H9 (cell line): ENCODE measurements at regions not wholly inside any gene's neighbourhood (a gene's known extent, or its start where the extent isn't known, plus 50 kb on each side); places are given as distances from the start of the nearest gene placed in this dataset.

ENCODE experiments used
- DNase-seq: peaks from one replicate; pipeline ENCODE4 v3.0.0-alpha.2; 2017
- H2AFZ ChIP-seq: one replicate; pipeline ENCODE4 v1.6.1; 2013; ENCODE audit warnings: mild to moderate bottlenecking, low read length, control low read depth, moderate library complexity
- H2AK5ac ChIP-seq: 2 replicates; pipeline ENCODE4 v1.6.1; 2013; ENCODE audit warnings: low read length, control low read depth, mixed read lengths; ENCODE audit not compliant: insufficient read length
- H2BK120ac ChIP-seq: one replicate; pipeline ENCODE4 v1.6.1; 2013; ENCODE audit warnings: low read depth, mild to moderate bottlenecking, low read length, control low read depth, inconsistent platforms; ENCODE audit not compliant: poor library complexity, severe bottlenecking
- H2BK12ac ChIP-seq: 2 replicates; pipeline ENCODE4 v1.6.1; 2013; ENCODE audit warnings: low read length, control low read depth, mixed read lengths, low read depth; ENCODE audit not compliant: insufficient read length
- H2BK15ac ChIP-seq: 2 replicates; pipeline ENCODE4 v1.6.1; 2013; ENCODE audit warnings: low read depth, low read length, control low read depth
- H2BK20ac ChIP-seq: one replicate; pipeline ENCODE4 v1.6.1; 2013; ENCODE audit warnings: low read depth, mild to moderate bottlenecking, low read length, control low read depth, inconsistent platforms; ENCODE audit not compliant: poor library complexity, severe bottlenecking
- H2BK5ac ChIP-seq: 2 replicates; pipeline ENCODE4 v1.6.1; 2013; ENCODE audit warnings: low read length, control low read depth, mixed read lengths; ENCODE audit not compliant: insufficient read length
- H3K14ac ChIP-seq: 2 replicates; pipeline ENCODE4 v1.6.1; 2013; ENCODE audit warnings: low read length, control low read depth; ENCODE audit not compliant: insufficient read depth
- H3K18ac ChIP-seq: 2 replicates; pipeline ENCODE4 v1.6.1; 2013; ENCODE audit warnings: low read depth, mild to moderate bottlenecking, mixed read lengths, low read length, control low read depth; ENCODE audit not compliant: insufficient read length
- H3K23ac ChIP-seq: 2 replicates; pipeline ENCODE4 v1.6.1; 2013; ENCODE audit warnings: low read length, control low read depth, mixed read lengths, low read depth; ENCODE audit not compliant: insufficient read length
- H3K23me2 ChIP-seq: 2 replicates; pipeline ENCODE4 v1.6.1; 2013; ENCODE audit warnings: low read depth, mild to moderate bottlenecking, mixed read lengths, low read length, control low read depth; ENCODE audit not compliant: insufficient read length, poor library complexity, severe bottlenecking
- H3K27ac ChIP-seq: 2 replicates; pipeline ENCODE4 v1.5.1; 2013; ENCODE audit warnings: low read length, control low read depth, mixed read lengths, low read depth; ENCODE audit not compliant: insufficient read length
- H3K27me3 ChIP-seq: 2 replicates; pipeline ENCODE4 v1.6.1; 2013; ENCODE audit warnings: low read length, control low read depth, inconsistent platforms; ENCODE audit not compliant: insufficient read depth
- H3K4ac ChIP-seq: 2 replicates; pipeline ENCODE4 v1.6.1; 2013; ENCODE audit warnings: low read depth, mild to moderate bottlenecking, control low read depth, inconsistent platforms, low read length, moderate library complexity
- H3K4me1 ChIP-seq: 2 replicates; pipeline ENCODE4 v1.6.1; 2013; ENCODE audit warnings: low read length, control low read depth, inconsistent platforms; ENCODE audit not compliant: insufficient read depth
- H3K4me2 ChIP-seq: 2 replicates; pipeline ENCODE4 v1.6.1; 2013; ENCODE audit warnings: low read length, control low read depth, mixed read lengths; ENCODE audit not compliant: insufficient read length, insufficient read depth
- H3K56ac ChIP-seq: 2 replicates; pipeline ENCODE4 v1.6.1; 2013; ENCODE audit warnings: low read depth, mild to moderate bottlenecking, mixed read lengths, low read length, control low read depth; ENCODE audit not compliant: insufficient read length
- H3K79me1 ChIP-seq: 2 replicates; pipeline ENCODE4 v1.6.1; 2013; ENCODE audit warnings: low read depth, mild to moderate bottlenecking, moderate library complexity, low read length, control low read depth, inconsistent platforms; ENCODE audit not compliant: insufficient read depth, poor library complexity, severe bottlenecking
- H3K79me2 ChIP-seq: 2 replicates; pipeline ENCODE4 v1.6.1; 2013; ENCODE audit warnings: low read length, control low read depth, inconsistent platforms; ENCODE audit not compliant: insufficient read depth
- H3K9ac ChIP-seq: 2 replicates; pipeline ENCODE4 v1.6.1; 2013; ENCODE audit warnings: low read length, control low read depth, mixed read lengths; ENCODE audit not compliant: insufficient read length; ENCODE audit errors: extremely low read depth
- H3K9me3 ChIP-seq: one replicate; pipeline ENCODE4 v1.6.1; 2013; ENCODE audit warnings: low read depth, low read length, inconsistent platforms; ENCODE audit not compliant: control insufficient read depth
- H3T11ph ChIP-seq: one replicate; pipeline ENCODE4 v1.6.1; 2013; ENCODE audit warnings: mild to moderate bottlenecking, low read length, control low read depth, inconsistent platforms
- H4K20me1 ChIP-seq: one replicate; pipeline ENCODE4 v1.6.1; 2013; ENCODE audit not compliant: control insufficient read depth, insufficient read length, insufficient read depth
- H4K5ac ChIP-seq: 2 replicates; pipeline ENCODE4 v1.6.1; 2013; ENCODE audit warnings: low read depth, mild to moderate bottlenecking, mixed read lengths, low read length, control low read depth; ENCODE audit not compliant: insufficient read length
- H4K8ac ChIP-seq: replicated peaks from 2 replicates; pipeline ENCODE4 v1.6.1; 2013; ENCODE audit warnings: low read length, control low read depth, mixed read lengths, low read depth; ENCODE audit not compliant: insufficient read length
- H4K91ac ChIP-seq: 2 replicates; pipeline ENCODE4 v1.6.1; 2013; ENCODE audit warnings: low read depth, mild to moderate bottlenecking, moderate library complexity, mixed read lengths, low read length, control low read depth; ENCODE audit not compliant: insufficient read length
- H3K27ac Mint-ChIP-seq, 3 experiments: 2 replicates in 2 of 3; 3 replicates in 1 of 3; pipeline ENCODE4 v1.8.0; 2020 to 2021; ENCODE audit warnings: mixed read lengths in 3 of 3, mild to moderate bottlenecking in 1 of 3, moderate library complexity in 1 of 3
- H3K27me3 Mint-ChIP-seq: 2 replicates; pipeline ENCODE4 v1.8.0; 2021; ENCODE audit warnings: low read depth, mild to moderate bottlenecking, moderate library complexity, mixed read lengths
- H3K36me3 Mint-ChIP-seq, 3 experiments: 2 replicates in 2 of 3; 3 replicates in 1 of 3; pipeline ENCODE4 v1.8.0; 2020 to 2021; ENCODE audit warnings: low read depth in 3 of 3, mixed read lengths in 3 of 3; ENCODE audit not compliant: insufficient read depth in 1 of 3
- H3K4me1 Mint-ChIP-seq, 2 experiments: 2 replicates each; pipeline ENCODE4 v1.8.0; 2020; ENCODE audit warnings: mixed read lengths in 2 of 2
- H3K4me3 Mint-ChIP-seq, 2 experiments: 2 replicates in 1 of 2; 3 replicates in 1 of 2; pipeline ENCODE4 v1.8.0; 2020 to 2021; ENCODE audit warnings: mild to moderate bottlenecking in 2 of 2, mixed read lengths in 2 of 2, moderate library complexity in 1 of 2
- H3K9me3 Mint-ChIP-seq, 2 experiments: 2 replicates in 1 of 2; 3 replicates in 1 of 2; pipeline ENCODE4 v1.8.0; 2020; ENCODE audit warnings: mild to moderate bottlenecking in 2 of 2, mixed read lengths in 2 of 2, moderate library complexity in 1 of 2
- CTCF ChIP-seq: fragments of 200-600 bp; sonication (generic); conservative IDR thresholded peaks from 3 replicates; pipeline ENCODE4 v1.8.0; 2021; ENCODE audit warnings: antibody characterized with exemption, mild to moderate bottlenecking
- WGBS: extraction: QIAGEN DNeasy Blood & Tissue Kit; methylation state at CpG from one replicate; pipeline ENCODE4 v1.1.7; 2013; ENCODE audit warnings: missing lambda C conversion rate, low lambda C conversion rate, mixed read lengths; ENCODE audit not compliant: insufficient read length; ENCODE audit errors: extremely low coverage; 5-methylcytosine and 5-hydroxymethylcytosine counted together

- Mint-ChIP-seq H3K36me3 (no peaks in the 10 kb centered on the region), H3K27ac (no peak overlapping the region), H3K27me3 (peaks cover 5% of the 10 kb centered on the region), H3K9me3 (no peaks in the 10 kb centered on the region; a peak in 1 of 5 replicates), H3K4me1 (no peaks in the 10 kb centered on the region), H3K4me3 (no peak overlapping the region)
- Histone ChIP-seq H3K79me1 (no peaks in the 10 kb centered on the region), H2BK20ac (no peak overlapping the region), H3K9ac (no peak overlapping the region), H4K8ac (no peak overlapping the region), H3K56ac (no peak overlapping the region), H2AK5ac (no peak overlapping the region), H4K20me1 (no peaks in the 10 kb centered on the region), H3K9me3 (no peaks in the 10 kb centered on the region), H4K91ac (no peak overlapping the region), H3K18ac (no peak overlapping the region), H3K4me1 (no peaks in the 10 kb centered on the region), H3K14ac (no peak overlapping the region), H2BK120ac (no peak overlapping the region), H3T11ph (no peak overlapping the region), H3K27ac (no peak overlapping the region), H2BK12ac (no peak overlapping the region), H3K23ac (no peak overlapping the region), H3K27me3 (no peaks in the 10 kb centered on the region), H4K5ac (no peak overlapping the region), H3K23me2 (no peaks in the 10 kb centered on the region), H2BK5ac (no peak overlapping the region), H3K4ac (no peak overlapping the region), H2AFZ (no peak overlapping the region), H3K4me2 (no peak overlapping the region), H3K79me2 (no peaks in the 10 kb centered on the region), H2BK15ac (no peak overlapping the region)
- no peak for DNase-seq
- TF ChIP-seq CTCF: no peak
- no CpG with 5 or more reads among the region's 2 CpGs for WGBS
These were observed 238.5 kb downstream of the TBX18 start for GRCh38 chr6:84525907-84526306.
